ENCODE measurements at regions not wholly inside any gene's neighbourhood (a gene's known extent, or its start where the extent isn't known, plus 50 kb on each side); places are given as distances from the start of the nearest gene placed in this dataset.
"Not testable (repeated sequence)": the region's sequence is repeated elsewhere in the genome, so short reads cannot be mapped to it uniquely, and the experiment has no call there.

DNA sequence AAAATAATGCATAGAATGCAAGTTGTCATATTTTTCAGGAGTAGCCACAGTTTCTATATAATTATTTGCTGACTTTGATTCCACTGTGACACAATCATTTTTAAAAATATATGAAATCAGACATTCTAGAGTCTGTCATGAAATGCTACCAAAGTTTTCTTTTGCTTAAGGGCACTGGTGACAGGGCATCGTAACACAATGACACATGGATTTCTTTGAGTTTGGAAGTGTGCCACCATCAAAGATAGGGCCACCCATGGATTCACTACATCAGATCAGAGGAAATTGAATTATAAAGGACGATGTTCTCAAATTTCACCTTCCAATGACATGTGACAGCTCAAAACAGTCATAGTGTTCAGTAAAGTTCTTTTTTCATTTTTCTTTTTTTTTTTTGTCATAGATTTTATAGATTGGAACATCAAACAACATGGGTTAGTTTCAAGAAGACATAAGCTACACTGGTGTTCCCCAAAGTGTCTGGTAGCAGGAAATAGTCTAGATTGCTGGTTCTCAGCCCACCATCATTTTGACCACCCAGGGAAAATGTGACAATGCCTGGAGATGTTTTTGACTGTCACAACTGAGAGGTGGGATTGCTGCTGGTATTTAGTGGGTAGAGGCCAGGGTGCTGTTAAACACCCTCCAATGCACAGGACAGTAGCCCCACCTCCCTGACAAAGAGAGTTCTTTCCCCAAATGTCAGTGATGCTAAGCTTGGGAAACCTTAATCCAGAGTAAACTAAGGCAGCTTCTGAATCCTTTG lies 123.8 kb upstream of the DOK5 start:
- no peak for DNase-seq
- Mint-ChIP-seq H3K9me3 (ENCODE audit: low read depth, unreplicated experiment) (peaks cover 12% of the 10 kb centered on the region), H3K27ac (ENCODE audit: unreplicated experiment) (no peak overlapping the region), H3K27me3 (ENCODE audit: unreplicated experiment) (no peaks in the 10 kb centered on the region), H3K4me1 (ENCODE audit: low read depth, unreplicated experiment) (peaks cover 21% of the 10 kb centered on the region), H3K4me3 (ENCODE audit: low read depth, unreplicated experiment) (no peak overlapping the region), H3K36me3 (ENCODE audit: insufficient read depth, unreplicated experiment) (peaks cover under 1% of the 10 kb centered on the region)
- intact Hi-C loops (cut with micrococcal nuclease; ENCODE audit: unreplicated experiment) = no loop called here
- no TSS peak for BruUV-seq (replicated peaks)
- CTCF ChIA-PET = interaction anchor here (0.7 to 0.9 kb wide), 2 partner anchors 138 to 260 kb away, joined by 3 to 10 read pairs; no protein-coding TSS in a partner anchor
- no peak for TF ChIP-seq CTCF (IDR thresholded peaks at IDR 0.05; ENCODE audit: unreplicated experiment)

DNA sequence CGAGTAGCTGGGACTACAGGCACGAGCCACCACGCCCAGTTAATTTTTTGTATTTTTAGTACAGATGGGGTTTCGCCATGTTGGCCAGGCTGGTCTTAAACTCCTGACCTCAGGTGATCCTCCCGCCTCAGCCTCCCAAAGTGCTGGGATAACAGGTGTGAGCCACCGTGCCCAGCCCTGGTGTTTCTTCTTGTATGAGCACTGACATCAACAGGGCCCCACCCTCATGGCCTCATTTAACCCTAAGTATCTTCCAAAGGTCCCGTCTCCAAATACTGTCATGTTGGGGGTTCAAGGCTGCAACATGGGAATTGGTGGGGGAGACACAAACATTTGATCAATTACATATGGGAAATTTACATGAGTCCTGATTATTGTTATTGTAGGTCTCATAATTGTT lies 122.9 kb upstream of the DOK5 start:
- H3K27me3 Mint-ChIP-seq (ENCODE audit: unreplicated experiment); H3K27ac Mint-ChIP-seq (ENCODE audit: unreplicated experiment); H3K36me3 Mint-ChIP-seq (ENCODE audit: insufficient read depth, unreplicated experiment); H3K4me3 Mint-ChIP-seq (ENCODE audit: low read depth, unreplicated experiment); intact Hi-C loops (cut with micrococcal nuclease; ENCODE audit: unreplicated experiment); DNase-seq; BruUV-seq (replicated peaks); CTCF ChIA-PET: not testable (repeated sequence)
- Mint-ChIP-seq H3K4me1 (ENCODE audit: low read depth, unreplicated experiment) (peaks cover 12% of the 10 kb centered on the region), H3K9me3 (ENCODE audit: low read depth, unreplicated experiment) (peaks cover 12% of the 10 kb centered on the region)

GRCh38 chr20:54353292-54353691 lies 122.1 kb upstream of the DOK5 start:
- Mint-ChIP-seq H3K9me3 (ENCODE audit: low read depth, unreplicated experiment) (peaks cover 12% of the 10 kb centered on the region), H3K4me3 (ENCODE audit: low read depth, unreplicated experiment) (no peak overlapping the region), H3K4me1 (ENCODE audit: low read depth, unreplicated experiment) (peaks cover 9% of the 10 kb centered on the region), H3K27me3 (ENCODE audit: unreplicated experiment) (no peaks in the 10 kb centered on the region), H3K27ac (ENCODE audit: unreplicated experiment) (no peak overlapping the region), H3K36me3 (ENCODE audit: insufficient read depth, unreplicated experiment) (no peaks in the 10 kb centered on the region)
- intact Hi-C loops (cut with micrococcal nuclease; ENCODE audit: unreplicated experiment) = no loop called here
- BruUV-seq (replicated peaks) = no TSS peak
- CTCF ChIA-PET = interaction anchor here (0.6 kb wide), 1 partner anchor 285 kb away, joined by 6 read pairs; no protein-coding TSS in a partner anchor
- TF ChIP-seq CTCF (IDR thresholded peaks at IDR 0.05; ENCODE audit: unreplicated experiment) = no peak
- DNase-seq = no peak

GRCh38 chr20:54355631-54356280 lies 119.6 kb upstream of the DOK5 start:
- intact Hi-C loops (cut with micrococcal nuclease; ENCODE audit: unreplicated experiment) = no loop called here
- H3K27me3 Mint-ChIP-seq (ENCODE audit: unreplicated experiment) = no peaks in the 10 kb centered on the region
- no peak overlapping the region for H3K4me3 Mint-ChIP-seq (ENCODE audit: low read depth, unreplicated experiment)
- no TSS peak for BruUV-seq (replicated peaks)
- peaks cover 8% of the 10 kb centered on the region for H3K9me3 Mint-ChIP-seq (ENCODE audit: low read depth, unreplicated experiment)
- no peak for TF ChIP-seq CTCF (IDR thresholded peaks at IDR 0.05; ENCODE audit: unreplicated experiment)
- H3K4me1 Mint-ChIP-seq (ENCODE audit: low read depth, unreplicated experiment) = no peaks in the 10 kb centered on the region
- H3K27ac Mint-ChIP-seq (ENCODE audit: unreplicated experiment) = no peak overlapping the region
- DNase-seq = no peak
- CTCF ChIA-PET = interaction anchor here (0.7 to 1.2 kb wide), 2 partner anchors 9 to 134 kb away, joined by 3 to 4 read pairs; no protein-coding TSS in a partner anchor
- H3K36me3 Mint-ChIP-seq (ENCODE audit: insufficient read depth, unreplicated experiment) = no peaks in the 10 kb centered on the region
